GM18951 (cell line): ENCODE measurements at regions not wholly inside any gene's neighbourhood (a gene's known extent, or its start where the extent isn't known, plus 50 kb on each side); places are given as distances from the start of the nearest gene placed in this dataset.

ENCODE experiments used
- POLR2A ChIP-seq: IDR thresholded peaks from 4 replicates; pipeline ENCODE4 v1.6.1; 2011; ENCODE audit warnings: mild to moderate bottlenecking; ENCODE audit not compliant: insufficient read length, insufficient read depth; ENCODE audit errors: extremely low read depth
- in situ Hi-C: fragments of 300-500 bp; cut with MboI; formaldehyde crosslinking; loops from one replicate; pipeline ENCODE4 v1.12.0; 2022; ENCODE audit warnings: low sequenced_read_pairs, mixed read lengths, inconsistent platforms; ENCODE audit not compliant: unreplicated experiment

GRCh38 chr1:239814306-239814881, 277.3 kb upstream of the FMN2 start:
- in situ Hi-C loops: no loop called here
- TF ChIP-seq POLR2A: no peak

GRCh38 chr1:239815074-239815473, 276.6 kb upstream of the FMN2 start:
- TF ChIP-seq POLR2A: no peak
- in situ Hi-C loops: no loop called here

GRCh38 chr1:239816081-239816782, 275.5 kb upstream of the FMN2 start:
- no peak for TF ChIP-seq POLR2A
- in situ Hi-C loops: no loop called here

DNA sequence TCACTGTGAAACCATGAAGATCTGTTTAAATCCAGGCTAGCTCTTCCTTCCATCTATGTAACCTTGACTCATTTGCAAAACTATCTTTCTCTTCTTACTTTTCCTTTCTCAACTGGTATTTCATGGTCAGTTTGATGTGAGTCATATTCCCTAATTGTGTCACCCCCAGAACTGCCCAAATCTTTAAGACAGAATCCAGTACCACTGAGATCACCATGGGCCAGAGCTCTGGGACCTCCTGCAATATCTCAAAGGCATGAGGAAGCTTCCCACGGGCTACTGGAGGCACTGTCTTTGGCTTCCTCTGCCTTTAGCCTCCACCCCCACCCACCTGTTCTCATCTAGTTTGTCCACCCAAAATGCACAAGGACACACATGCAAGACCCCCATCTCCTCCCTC, 274.4 kb upstream of the FMN2 start:
- in situ Hi-C loops: no loop called here

GRCh38 chr1:239817801-239818200, 273.9 kb upstream of the FMN2 start:
- in situ Hi-C loops: no loop called here
- TF ChIP-seq POLR2A: no peak

More for the DNA sequence above, 274.4 kb upstream of the FMN2 start:
- TF ChIP-seq POLR2A: no peak

DNA sequence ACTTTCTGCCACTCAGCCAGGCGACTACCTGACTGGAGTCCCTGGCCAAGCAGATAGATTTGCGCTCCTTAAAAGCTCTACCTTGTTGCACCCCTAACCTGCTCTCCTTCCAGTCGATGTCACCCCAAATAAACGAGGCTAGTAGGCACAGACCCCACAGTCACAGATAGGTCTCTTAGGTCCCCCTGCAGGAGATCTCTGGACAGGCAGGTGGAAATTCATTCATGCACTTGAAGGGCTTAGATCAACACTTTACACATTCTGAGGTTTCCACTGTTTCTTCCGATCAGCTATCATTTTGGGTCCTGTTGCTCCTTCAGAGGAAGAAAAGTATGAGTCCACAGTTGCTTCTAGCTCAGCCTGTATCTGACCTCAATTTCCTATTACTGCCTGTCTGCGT, 272.6 kb upstream of the FMN2 start:
- in situ Hi-C loops: no loop called here
- TF ChIP-seq POLR2A: no peak

- in situ Hi-C loops: no loop called here
- TF ChIP-seq POLR2A: no peak
Observed at GRCh38 chr1:239819756-239820250, 271.9 kb upstream of the FMN2 start.

DNA sequence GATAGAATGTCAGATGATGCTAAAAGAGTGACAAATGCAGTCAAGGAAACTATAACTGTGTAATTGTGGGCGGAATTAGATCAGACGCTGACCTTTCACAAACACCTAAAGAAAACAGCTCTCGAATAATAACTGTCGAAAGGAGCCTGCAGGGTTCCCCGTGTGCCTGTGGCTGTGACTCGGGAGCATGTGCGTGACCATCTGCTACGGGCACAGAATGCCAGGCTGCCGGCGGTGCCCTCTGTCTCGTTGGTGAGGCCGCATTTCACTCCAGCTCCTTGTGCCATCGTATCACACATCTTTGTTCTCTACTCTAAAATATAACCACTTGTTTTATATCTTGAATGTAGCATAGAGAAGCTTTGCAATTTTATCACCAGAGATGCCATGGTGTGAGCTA, 267.8 kb upstream of the FMN2 start:
- TF ChIP-seq POLR2A: no peak
- in situ Hi-C loops: no loop called here

GRCh38 chr1:239826211-239826610, 265.5 kb upstream of the FMN2 start:
- in situ Hi-C loops: no loop called here
- TF ChIP-seq POLR2A: no peak

GRCh38 chr1:239826736-239827135, 264.9 kb upstream of the FMN2 start:
- in situ Hi-C loops: no loop called here
- no peak for TF ChIP-seq POLR2A

GRCh38 chr1:239829535-239829934, 262.1 kb upstream of the FMN2 start:
- no peak for TF ChIP-seq POLR2A
- in situ Hi-C loops: no loop called here

DNA sequence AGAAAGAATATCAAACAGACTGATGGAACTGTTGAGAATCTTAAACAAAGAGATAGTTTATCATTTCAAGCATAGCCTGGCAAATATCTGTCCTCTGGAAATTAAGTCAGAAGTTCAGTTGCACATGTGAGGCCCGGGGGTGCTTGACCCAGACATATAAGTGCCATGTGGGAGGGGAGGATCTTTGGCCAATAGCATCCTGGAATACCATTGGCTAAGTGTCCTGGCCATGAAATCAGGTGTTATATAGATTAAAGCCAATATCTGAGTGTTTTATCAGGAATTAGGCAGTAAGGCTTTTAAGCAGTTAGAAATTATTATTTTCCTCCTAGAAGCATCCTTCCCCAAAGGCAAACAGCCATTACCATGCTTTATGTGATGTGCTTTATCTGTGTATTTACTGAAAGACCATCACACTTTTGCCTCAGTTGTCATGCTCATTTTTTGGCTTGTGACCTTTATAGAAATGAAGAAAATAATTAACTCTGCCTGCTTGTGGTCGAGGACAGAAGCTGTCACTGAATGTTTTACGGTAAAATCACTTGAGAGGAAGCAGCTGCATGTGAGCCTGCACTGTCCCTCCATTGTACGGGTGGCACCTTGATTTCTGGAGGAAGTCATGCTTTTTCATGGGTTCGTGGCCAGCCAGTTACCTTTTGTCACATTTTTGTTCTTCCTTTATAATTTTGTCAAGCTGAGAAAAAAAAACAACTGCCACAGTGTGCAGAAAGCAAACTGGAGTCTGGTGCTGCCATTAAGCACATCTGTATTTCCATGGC, 259.9 kb upstream of the FMN2 start:
- in situ Hi-C loops: no loop called here
- no peak for TF ChIP-seq POLR2A

DNA sequence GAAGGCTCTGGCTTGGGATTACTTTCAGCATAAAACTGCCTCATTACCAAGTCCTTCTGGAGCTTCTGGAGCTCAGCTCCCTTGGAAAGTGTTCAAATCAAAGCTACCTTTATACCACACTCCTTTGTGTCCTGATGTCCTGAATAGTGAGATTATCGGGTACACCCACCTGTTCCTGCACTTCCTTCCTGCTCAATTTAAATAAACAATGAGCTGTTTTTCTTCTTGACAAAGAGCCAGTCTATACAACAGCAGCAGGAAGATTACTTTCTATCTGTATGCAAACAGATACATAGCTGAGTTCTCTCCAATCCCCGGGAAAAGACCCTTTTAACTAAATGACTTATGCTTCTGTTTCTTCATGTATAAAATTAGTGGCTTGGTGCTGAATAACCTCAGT, 258.0 kb upstream of the FMN2 start:
- no peak for TF ChIP-seq POLR2A
- in situ Hi-C loops: no loop called here
